Ishikawa (cell line): ENCODE measurements at regions not wholly inside any gene's neighbourhood (a gene's known extent, or its start where the extent isn't known, plus 50 kb on each side); places are given as distances from the start of the nearest gene placed in this dataset.
A peak's percentile ranks its signal among the peaks of the same experiment; 100 is the strongest.

ENCODE experiments used
- CEBPB ChIP-seq: IDR thresholded peaks from 2 replicates; pipeline ENCODE4 v1.6.1; 2012
- CREB1 ChIP-seq: IDR thresholded peaks from 2 replicates; pipeline ENCODE4 v1.6.1; 2012; ENCODE audit warnings: low read depth
- EGR1 ChIP-seq: IDR thresholded peaks from 2 replicates; pipeline ENCODE4 v1.6.1; 2012
- EP300 ChIP-seq: IDR thresholded peaks from 2 replicates; pipeline ENCODE4 v1.6.1; 2012; ENCODE audit warnings: borderline replicate concordance
- FOXM1 ChIP-seq: IDR thresholded peaks from 2 replicates; pipeline ENCODE4 v1.6.1; 2012; ENCODE audit warnings: low read depth, borderline replicate concordance
- MAX ChIP-seq: IDR thresholded peaks from 2 replicates; pipeline ENCODE4 v1.6.1; 2012
- NFIC ChIP-seq: IDR thresholded peaks from 2 replicates; pipeline ENCODE4 v1.6.1; 2012
- RAD21 ChIP-seq: IDR thresholded peaks from 2 replicates; pipeline ENCODE4 v1.6.1; 2012; ENCODE audit warnings: low read depth
- TAF1 ChIP-seq: IDR thresholded peaks from 2 replicates; pipeline ENCODE4 v1.6.1; 2012; ENCODE audit warnings: low read depth, mild to moderate bottlenecking
- TCF12 ChIP-seq: IDR thresholded peaks from 2 replicates; pipeline ENCODE4 v1.6.1; 2012; ENCODE audit warnings: low read depth
- TEAD4 ChIP-seq: IDR thresholded peaks from 2 replicates; pipeline ENCODE4 v1.6.1; 2012
- YY1 ChIP-seq: IDR thresholded peaks from 2 replicates; pipeline ENCODE4 v1.6.1; 2012; ENCODE audit warnings: low read depth
- ZBTB7A ChIP-seq: IDR thresholded peaks from 2 replicates; pipeline ENCODE4 v1.6.1; 2012; ENCODE audit warnings: low read depth
- TF ChIP-seq, protein P1 (sequence below): IDR thresholded peaks from 2 replicates; pipeline ENCODE4 v1.6.1; 2012
- TF ChIP-seq, protein P2 (sequence below): IDR thresholded peaks from 2 replicates; pipeline ENCODE4 v1.6.1; 2012; ENCODE audit warnings: low read depth, mild to moderate bottlenecking

- TF ChIP-seq EP300 = no peak
- no peak for TF ChIP-seq FOXM1
- no peak for TF ChIP-seq TCF12
- TF ChIP-seq, protein P1, sequence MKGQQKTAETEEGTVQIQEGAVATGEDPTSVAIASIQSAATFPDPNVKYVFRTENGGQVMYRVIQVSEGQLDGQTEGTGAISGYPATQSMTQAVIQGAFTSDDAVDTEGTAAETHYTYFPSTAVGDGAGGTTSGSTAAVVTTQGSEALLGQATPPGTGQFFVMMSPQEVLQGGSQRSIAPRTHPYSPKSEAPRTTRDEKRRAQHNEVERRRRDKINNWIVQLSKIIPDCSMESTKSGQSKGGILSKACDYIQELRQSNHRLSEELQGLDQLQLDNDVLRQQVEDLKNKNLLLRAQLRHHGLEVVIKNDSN = no peak
- TF ChIP-seq EGR1 = no peak
- TF ChIP-seq MAX = no peak
- no peak for TF ChIP-seq YY1
- TF ChIP-seq CREB1 = no peak
- no peak for TF ChIP-seq TAF1
- TF ChIP-seq, protein P2, sequence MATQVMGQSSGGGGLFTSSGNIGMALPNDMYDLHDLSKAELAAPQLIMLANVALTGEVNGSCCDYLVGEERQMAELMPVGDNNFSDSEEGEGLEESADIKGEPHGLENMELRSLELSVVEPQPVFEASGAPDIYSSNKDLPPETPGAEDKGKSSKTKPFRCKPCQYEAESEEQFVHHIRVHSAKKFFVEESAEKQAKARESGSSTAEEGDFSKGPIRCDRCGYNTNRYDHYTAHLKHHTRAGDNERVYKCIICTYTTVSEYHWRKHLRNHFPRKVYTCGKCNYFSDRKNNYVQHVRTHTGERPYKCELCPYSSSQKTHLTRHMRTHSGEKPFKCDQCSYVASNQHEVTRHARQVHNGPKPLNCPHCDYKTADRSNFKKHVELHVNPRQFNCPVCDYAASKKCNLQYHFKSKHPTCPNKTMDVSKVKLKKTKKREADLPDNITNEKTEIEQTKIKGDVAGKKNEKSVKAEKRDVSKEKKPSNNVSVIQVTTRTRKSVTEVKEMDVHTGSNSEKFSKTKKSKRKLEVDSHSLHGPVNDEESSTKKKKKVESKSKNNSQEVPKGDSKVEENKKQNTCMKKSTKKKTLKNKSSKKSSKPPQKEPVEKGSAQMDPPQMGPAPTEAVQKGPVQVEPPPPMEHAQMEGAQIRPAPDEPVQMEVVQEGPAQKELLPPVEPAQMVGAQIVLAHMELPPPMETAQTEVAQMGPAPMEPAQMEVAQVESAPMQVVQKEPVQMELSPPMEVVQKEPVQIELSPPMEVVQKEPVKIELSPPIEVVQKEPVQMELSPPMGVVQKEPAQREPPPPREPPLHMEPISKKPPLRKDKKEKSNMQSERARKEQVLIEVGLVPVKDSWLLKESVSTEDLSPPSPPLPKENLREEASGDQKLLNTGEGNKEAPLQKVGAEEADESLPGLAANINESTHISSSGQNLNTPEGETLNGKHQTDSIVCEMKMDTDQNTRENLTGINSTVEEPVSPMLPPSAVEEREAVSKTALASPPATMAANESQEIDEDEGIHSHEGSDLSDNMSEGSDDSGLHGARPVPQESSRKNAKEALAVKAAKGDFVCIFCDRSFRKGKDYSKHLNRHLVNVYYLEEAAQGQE = no peak
- no peak for TF ChIP-seq CEBPB
- no peak for TF ChIP-seq ZBTB7A
- TF ChIP-seq TEAD4 = no peak
- no peak for TF ChIP-seq NFIC
Measured at GRCh38 chr12:93019975-93020630, 91.0 kb upstream of the EEA1 start.

DNA sequence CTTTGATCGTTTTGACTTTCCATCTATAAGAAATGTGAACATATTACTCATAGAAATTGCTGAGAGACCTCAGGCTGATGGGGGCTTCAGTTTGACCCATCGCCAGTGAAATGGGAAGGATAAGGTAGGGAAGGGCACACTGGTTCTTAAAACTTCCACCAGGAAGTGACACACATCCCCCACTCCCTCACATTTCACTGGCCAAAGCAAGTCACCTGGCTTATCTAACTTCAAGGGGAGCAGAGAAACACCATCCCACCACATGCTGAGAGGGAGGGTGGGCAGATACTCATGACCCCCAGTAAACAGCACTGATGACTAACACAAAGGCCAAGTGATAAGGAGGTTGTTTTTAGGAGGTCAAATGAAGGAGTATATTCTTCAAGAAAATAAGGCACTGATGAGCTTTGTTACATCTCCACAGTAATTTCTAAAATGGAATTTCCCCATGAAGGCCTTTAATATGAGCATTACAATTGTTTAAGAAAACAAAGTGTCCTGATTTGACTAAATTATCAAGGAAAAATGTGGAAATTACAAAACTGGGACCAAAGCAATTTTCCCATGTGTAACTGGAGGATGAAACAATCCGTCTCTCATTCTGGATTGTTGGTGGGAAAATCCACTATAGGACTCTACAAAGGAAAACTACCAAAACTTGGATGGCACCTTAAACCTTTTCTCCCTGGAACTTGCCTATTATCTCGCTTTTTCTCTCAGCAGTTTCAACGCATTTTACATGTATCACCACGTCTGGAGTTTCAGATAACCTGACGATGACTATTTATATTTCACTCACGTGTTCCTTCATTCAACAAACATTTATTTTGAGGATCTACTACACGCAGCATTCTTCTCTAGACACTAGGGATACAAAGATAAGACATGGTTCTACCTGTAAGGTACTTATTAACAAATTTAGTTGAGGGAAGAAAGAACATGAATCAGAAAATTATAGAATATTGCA, 91.8 kb upstream of the EEA1 start:
- TF ChIP-seq TAF1 = no peak
- TF ChIP-seq NFIC = no peak

DNA sequence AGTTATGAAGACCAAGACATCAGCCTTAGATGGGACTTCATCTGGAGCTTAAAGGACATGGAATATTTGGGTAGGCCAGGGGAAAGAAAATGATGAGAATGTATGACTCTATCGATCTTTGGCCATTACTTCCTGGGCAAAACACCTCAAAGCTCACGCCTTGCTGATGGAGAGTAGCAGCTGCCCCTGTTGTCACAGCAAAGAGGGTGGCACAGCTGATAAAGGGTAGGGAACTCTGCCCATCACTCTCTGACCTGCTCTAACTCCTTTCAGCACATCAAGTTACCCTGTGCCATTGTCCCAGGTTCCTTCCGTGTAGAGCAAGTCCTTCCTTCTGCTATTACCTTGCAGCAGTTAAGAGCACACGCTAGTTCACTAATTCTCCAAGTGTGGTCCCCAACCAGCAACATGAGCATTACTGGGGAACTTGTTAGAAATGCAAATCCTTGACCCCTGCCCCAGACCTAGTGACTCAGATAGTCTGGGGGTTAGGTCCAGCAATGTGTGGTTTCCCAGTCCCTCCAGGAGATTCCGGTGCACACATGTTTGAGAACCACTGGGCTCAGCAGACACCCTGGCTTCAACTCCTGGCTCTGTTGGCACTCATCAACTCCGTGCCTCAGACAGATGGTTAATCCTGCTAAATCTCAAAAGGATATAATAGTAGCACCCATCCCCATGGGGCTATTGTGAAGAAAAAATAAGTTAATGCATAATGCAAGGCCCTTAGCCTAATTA, 93.7 kb upstream of the EEA1 start:
- TF ChIP-seq EP300 (no peak), RAD21 (no peak), MAX (no peak), TCF12 (no peak), EGR1 (no peak), ZBTB7A (no peak), CEBPB (no peak), TAF1 (no peak), CREB1 (no peak), FOXM1 (no peak), TEAD4 (no peak)
- TF ChIP-seq, protein P1 = no peak
- TF ChIP-seq, protein P2 = no peak

- no peak for TF ChIP-seq EGR1
- TF ChIP-seq NFIC = no peak
- peak; percentile 68 for TF ChIP-seq RAD21
- no peak for TF ChIP-seq TAF1
- TF ChIP-seq CREB1 = no peak
- TF ChIP-seq YY1 = no peak
Measured at GRCh38 chr12:93025145-93026103, 96.3 kb upstream of the EEA1 start.
